ENCODE measurements at regions not wholly inside any gene's neighbourhood (a gene's known extent, or its start where the extent isn't known, plus 50 kb on each side); places are given as distances from the start of the nearest gene placed in this dataset.
"Not testable (repeated sequence)": the region's sequence is repeated elsewhere in the genome, so short reads cannot be mapped to it uniquely, and the experiment has no call there.

DNA sequence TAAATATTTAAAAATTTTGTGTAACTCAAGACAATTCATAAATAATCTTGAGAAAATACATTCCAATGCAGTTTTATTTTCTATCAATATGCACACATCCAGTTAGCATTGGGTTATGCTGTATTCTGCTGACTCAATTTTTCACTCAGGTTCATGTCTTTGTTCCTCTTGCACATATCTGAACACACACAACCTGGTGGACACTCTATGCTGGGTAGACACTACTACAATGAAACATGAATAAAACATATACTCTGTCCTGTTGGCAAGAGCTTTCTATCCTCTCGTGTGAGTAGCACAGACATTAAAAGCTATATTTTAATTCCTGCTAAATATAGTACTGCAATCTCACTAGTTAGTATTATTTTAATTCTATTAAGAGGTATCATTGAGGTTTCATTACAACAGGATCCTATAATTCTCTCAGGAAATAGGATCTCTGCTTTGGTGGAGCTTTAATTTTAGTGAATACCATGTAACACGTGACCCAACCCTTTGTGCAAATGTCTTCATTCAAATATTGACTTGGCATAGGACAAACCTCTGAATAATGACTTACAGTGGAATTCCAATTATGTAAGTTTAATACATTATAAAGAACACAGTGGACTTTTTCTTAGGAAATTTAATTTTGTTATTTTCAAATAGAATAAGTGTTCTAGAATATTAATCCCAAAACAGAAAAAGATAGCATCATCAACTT is 342.3 kb upstream of the TMEFF2 start:
- DNase-seq: no peak

GRCh38 chr2:192535956-192536921 is 341.5 kb upstream of the TMEFF2 start:
- no peak for DNase-seq

GRCh38 chr2:192534072-192534471 is 339.3 kb upstream of the TMEFF2 start:
- DNase-seq: no peak

- DNase-seq: not testable (repeated sequence)
Measured at GRCh38 chr2:192524642-192525251, 330.0 kb upstream of the TMEFF2 start.

GRCh38 chr2:192524214-192524613 is 329.5 kb upstream of the TMEFF2 start:
- not testable (repeated sequence) for DNase-seq

- no peak for DNase-seq
Measured at GRCh38 chr2:192515937-192516336, 321.2 kb upstream of the TMEFF2 start.

DNA sequence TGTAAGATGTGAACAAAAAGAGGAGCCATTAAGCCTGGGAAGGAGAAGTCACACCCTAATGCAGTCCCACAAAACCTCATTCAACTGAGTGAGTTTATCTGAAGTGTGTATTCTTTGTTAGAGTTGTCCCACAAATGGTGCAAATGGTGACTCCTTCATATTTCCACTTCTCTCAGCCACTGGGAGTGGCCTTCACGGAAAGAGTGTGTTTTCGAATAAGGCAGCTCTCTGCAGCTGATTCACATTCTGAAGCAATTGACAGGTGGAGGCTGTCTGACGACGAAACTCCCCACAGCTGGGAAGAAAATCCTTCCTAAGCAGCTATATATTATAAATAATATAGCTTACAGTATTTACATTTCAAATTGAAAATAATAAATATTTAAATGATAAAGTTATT is 318.8 kb upstream of the TMEFF2 start:
- DNase-seq: no peak

DNA sequence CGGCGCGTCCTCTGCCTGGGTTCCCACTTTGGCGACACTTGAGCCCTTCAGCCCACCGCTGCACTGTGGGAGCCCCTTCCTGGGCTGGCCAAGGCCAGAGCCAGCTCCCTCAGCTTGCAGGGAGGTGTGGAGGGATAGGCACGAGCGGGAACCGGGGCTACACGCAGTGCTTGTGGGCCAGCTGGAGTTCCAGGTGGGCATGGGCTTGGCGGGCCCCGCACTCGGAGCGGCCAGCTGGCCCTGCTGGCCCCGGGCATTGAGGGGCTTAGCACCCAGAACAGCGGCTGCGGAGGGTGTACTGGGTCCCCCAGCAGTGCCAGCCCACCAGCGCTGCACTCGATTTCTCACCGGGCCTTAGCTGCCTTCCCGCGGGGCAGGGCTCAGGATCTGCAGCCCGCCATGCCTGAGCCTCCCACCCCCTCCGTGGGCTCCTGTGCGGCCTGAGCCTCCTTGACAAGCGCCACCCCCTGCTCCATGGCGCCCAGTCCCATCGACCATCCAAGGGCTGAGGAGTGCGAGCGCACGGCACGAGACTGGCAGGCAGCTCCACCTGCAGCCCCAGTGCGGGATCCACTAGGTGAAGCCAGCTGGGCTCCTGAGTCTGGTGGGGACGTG is 313.2 kb upstream of the TMEFF2 start:
- not testable (repeated sequence) for DNase-seq

DNA sequence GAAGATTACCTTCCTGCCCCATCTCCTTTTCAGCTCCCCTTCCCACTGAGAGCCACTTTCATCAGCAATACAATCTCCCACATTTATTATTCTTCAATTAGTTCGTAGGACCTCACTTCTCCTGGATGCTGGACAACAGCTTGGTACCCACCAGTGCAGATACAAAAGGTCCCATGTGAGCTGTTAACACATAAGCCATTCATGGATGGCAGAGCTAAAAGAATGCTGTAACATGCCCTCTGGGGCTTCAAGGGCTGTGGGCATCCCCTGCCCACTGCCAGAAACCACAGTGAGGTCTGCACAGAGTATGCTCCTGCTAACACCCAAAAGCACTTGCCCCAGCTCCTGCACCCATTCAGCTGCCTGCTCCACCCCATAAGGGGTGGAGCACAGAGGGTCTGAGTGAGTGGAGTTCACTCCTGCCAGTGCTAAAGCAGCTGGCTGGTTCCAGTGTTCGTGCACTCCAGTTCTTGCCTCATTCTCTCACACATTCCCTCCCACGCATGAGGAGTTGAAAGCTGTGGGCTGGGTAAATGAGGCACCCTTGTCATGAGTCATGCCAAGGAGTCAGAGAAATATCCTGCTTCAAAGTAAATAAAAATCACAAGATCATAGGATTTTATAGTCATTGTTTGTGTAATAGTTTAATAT is 305.9 kb upstream of the TMEFF2 start:
- no peak for DNase-seq

- no peak for DNase-seq
Measured at GRCh38 chr2:192499476-192499875, 304.7 kb upstream of the TMEFF2 start.

DNA sequence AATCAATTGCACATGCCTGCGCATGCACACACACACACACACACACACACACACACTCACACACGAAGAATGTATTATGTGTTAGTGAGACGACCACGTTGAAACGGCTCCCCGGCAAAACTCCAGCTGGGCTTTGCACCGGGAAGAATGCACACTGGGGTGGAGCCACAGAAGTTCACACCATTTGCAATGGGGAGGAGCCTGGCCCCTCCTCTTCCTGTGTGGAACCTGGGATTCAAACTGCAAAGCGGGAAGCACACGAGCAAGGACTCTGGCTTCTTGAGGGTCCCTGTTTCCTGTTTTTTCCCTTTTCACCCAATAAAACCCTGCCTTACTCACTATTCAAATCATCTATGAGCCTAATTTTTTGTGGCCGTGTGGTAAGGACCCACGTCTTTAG is 304.0 kb upstream of the TMEFF2 start:
- no peak for DNase-seq

DNA sequence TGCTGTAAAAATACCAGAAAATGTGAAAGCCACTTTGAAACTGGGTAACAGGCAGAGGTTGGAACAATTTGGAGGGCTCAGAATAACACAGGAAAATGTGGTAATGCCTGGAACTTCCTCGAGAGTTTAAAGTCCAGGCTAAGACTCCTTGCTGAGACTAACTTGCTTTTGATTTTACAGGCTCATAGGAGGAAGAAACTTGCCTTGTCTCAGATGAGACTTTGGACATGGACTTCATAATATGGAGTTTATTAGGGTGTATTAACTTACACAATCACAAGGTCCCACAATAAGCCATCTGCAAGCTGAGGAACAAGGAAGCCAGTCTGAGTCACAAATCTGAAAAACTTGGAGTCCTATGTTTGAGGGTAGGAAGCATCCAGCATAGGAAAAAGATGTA is 293.4 kb upstream of the TMEFF2 start:
- not testable (repeated sequence) for DNase-seq

DNA sequence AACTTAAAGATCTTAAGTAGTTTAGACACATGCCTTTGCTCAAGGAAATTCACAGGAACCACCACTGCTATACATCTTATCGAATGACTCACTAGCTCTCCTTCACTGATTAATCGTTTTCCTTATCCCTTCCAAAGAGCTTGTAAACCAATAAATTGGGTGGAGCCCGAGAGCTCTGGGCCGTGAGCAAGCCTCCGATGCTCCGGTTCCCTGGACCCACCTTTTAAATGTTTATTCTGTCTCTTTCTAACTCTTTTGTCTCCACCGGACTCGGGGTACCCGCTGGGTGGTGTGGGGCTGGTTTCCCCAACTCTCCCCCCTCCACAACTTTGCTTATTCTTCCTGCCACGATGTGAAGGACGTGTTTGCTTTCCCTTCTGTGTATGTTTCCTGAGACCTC is 292.9 kb upstream of the TMEFF2 start:
- no peak for DNase-seq

- DNase-seq: no peak
Measured at GRCh38 chr2:192484903-192485302, 290.2 kb upstream of the TMEFF2 start.

GRCh38 chr2:192480984-192481383 is 286.3 kb upstream of the TMEFF2 start:
- DNase-seq: no peak

- DNase-seq: no peak
Measured at GRCh38 chr2:192473331-192473730, 278.6 kb upstream of the TMEFF2 start.

DNA sequence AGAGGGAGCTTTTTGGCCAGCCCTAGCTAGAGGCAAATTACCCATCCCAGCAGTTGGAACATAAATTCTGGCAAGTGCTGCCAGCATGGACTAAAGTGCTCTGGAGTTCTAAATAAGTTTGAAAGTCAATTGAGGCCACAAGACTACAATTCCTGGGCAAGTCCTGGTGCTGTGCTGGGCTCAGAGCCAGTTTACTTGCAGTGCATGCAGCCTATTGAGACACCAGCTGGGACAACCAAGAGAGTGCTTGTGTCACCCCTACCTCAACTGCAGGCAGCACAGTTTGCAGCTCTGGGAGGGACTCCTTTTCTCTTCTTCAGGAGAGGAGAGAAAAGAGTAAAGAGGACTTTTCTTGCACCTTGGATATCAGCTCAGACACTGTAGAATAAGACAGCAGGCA is 277.2 kb upstream of the TMEFF2 start:
- DNase-seq: no peak

- DNase-seq: no peak
Measured at GRCh38 chr2:192469612-192470011, 274.9 kb upstream of the TMEFF2 start.

DNA sequence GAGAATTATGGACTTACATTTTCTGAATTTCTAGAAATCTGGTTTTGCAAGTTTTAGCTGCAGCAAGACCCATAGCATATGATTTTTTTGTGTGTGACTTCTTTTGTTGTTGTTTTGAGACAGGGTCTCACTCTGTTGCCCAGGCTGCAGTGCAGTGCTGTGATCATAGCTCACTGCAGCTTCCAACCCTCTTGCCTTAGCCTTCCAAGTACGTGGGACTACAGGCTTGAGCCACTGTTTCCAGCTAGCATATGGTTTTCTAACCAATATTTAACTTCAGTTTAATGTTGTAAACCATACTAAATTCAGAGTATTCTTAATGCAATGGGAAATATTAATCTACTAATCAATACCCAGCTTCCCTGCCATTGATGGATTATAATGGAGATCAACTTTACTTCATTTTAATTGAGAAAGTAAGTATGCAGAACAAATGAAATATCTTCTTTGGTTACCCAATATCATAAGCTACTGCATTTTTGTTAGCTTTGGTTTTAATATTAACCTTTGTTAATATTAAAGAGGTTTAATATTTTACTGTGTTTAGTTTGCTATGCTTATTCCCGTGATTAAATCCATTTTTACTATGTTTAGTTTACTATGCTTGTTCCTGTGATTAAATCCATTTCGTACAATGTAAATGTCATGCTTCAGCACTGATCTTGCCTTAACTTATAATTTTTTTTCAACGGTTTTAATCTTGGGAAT is 273.4 kb upstream of the TMEFF2 start:
- DNase-seq: no peak

DNA sequence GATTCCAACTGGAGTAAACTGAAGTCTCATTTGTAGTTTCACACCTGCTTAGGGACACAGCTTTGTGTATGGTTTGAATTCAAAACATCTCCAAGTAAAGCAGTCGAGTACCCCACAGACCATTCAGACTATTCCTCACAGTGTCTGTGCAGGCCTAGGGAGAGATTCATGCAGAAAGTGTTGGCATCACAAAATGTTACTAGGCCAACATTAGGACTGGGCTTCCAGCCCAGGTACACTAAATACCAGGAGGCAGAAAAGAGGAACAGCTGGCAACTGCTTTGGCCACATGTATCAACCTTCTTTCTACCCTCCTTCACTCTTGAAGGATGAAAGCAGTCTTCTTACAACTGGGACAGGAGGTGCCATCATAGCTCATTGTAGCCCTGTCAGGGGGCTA is 270.4 kb upstream of the TMEFF2 start:
- no peak for DNase-seq

GRCh38 chr2:192459422-192459821 is 264.7 kb upstream of the TMEFF2 start:
- no peak for DNase-seq

DNA sequence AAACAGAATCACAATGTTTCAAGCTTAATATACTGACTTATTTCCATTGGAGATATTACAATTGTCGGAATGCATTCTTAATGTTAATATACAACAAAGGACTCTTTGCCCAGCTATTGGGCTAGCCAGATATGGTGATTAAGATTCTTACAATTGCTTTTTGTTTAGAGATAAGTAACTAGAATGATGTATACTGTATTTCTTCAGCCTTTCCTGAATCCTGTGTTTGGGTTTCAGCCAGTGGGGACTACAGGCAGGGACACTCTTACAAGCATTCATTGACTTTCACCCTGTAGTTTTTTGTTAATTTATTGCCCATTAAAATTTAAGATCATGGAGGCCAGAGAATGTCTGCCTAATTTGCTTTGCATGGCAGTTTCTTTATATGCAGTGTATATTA is 254.1 kb upstream of the TMEFF2 start:
- no peak for DNase-seq
